ENCODE measurements at regions not wholly inside any gene's neighbourhood (a gene's known extent, or its start where the extent isn't known, plus 50 kb on each side); places are given as distances from the start of the nearest gene placed in this dataset.

GRCh38 chr2:130287656-130288026 is 55.1 kb upstream of the IMP4 start:
- TF ChIP-seq EZH2 (IDR thresholded peaks at IDR 0.05; ENCODE audit: low read depth, low read length, severe bottlenecking): no peak
- TF ChIP-seq CHD7 (IDR thresholded peaks at IDR 0.05; ENCODE audit: insufficient replicate concordance, low read length): no peak

All from H1 (cell line).